CD14-positive monocyte (primary cell): ENCODE measurements at regions not wholly inside any gene's neighbourhood (a gene's known extent, or its start where the extent isn't known, plus 50 kb on each side); places are given as distances from the start of the nearest gene placed in this dataset.

Experiments used
- DNase-seq, 3 donors: peaks; one replicate each; pipeline ENCODE4 v3.0.0-alpha.2; 2011 to 2022
- H2AFZ ChIP-seq: 2 replicates; pipeline ENCODE4 v1.6.0; 2012; ENCODE audit warnings: mild to moderate bottlenecking, low read depth, low read length, inconsistent platforms; ENCODE audit not compliant: insufficient read depth, poor library complexity, severe bottlenecking
- H3K27ac ChIP-seq, 2 donors: 1 replicate in 1 of 2; 2 replicates in 1 of 2; pipeline ENCODE4 v1.5.1; 2012 to 2013; ENCODE audit warnings: low read length in 2 of 2, control low read depth in 1 of 2, inconsistent platforms in 1 of 2, low read depth in 1 of 2, mild to moderate bottlenecking in 1 of 2
- H3K27me3 ChIP-seq, 2 donors: one replicate each; pipeline versions ENCODE4 v1.6.0 to v1.6.1; 2011 to 2013; ENCODE audit warnings: low read length in 2 of 2; ENCODE audit not compliant: control insufficient read depth in 2 of 2, insufficient read depth in 2 of 2
- H3K36me3 ChIP-seq, 2 donors: replicated peaks in 1 of 2; 1 replicate in 1 of 2; 2 replicates in 1 of 2; pipeline versions ENCODE4 v1.5.1 to v1.6.1; 2012 to 2013; ENCODE audit warnings: low read length in 2 of 2, control low read depth in 1 of 2, inconsistent platforms in 1 of 2, mild to moderate bottlenecking in 1 of 2; ENCODE audit not compliant: insufficient read depth in 2 of 2, control insufficient read depth in 1 of 2
- H3K4me1 ChIP-seq, 2 donors: 1 replicate in 1 of 2; 2 replicates in 1 of 2; pipeline versions ENCODE4 v1.5.1 to v1.6.1; 2012 to 2013; ENCODE audit warnings: low read length in 2 of 2, control low read depth in 1 of 2, inconsistent platforms in 1 of 2, mild to moderate bottlenecking in 1 of 2, moderate library complexity in 1 of 2; ENCODE audit not compliant: insufficient read depth in 2 of 2, control insufficient read depth in 1 of 2
- H3K4me2 ChIP-seq: replicated peaks from 2 replicates; pipeline ENCODE3; 2012; ENCODE audit warnings: low read length, moderate library complexity, mild to moderate bottlenecking; ENCODE audit not compliant: poor library complexity, severe bottlenecking; ENCODE audit errors: extremely low read depth
- H3K4me3 ChIP-seq, 3 experiments: fragments of 200-600 bp in 1 of 3; sonication (generic) in 1 of 3; replicated peaks in 1 of 3; 1 replicate in 2 of 3; 2 replicates in 1 of 3; pipeline ENCODE4 v1.5.1; 2011 to 2013; ENCODE audit warnings: low read length in 3 of 3, mild to moderate bottlenecking in 3 of 3, control low read depth in 2 of 3, low read depth in 2 of 3, inconsistent platforms in 1 of 3, moderate library complexity in 1 of 3
- H3K79me2 ChIP-seq: 2 replicates; pipeline ENCODE4 v1.6.0; 2012; ENCODE audit warnings: mild to moderate bottlenecking, control low read depth, inconsistent platforms, low read length, moderate library complexity; ENCODE audit not compliant: insufficient read depth
- H3K9ac ChIP-seq: 2 replicates; pipeline ENCODE4 v1.6.0; 2017; ENCODE audit warnings: low read length, mild to moderate bottlenecking; ENCODE audit not compliant: insufficient read depth, poor library complexity, severe bottlenecking
- H3K9me3 ChIP-seq, 2 donors: replicated peaks in 1 of 2; 1 replicate in 1 of 2; 2 replicates in 1 of 2; pipeline versions ENCODE4 v1.5.1 to v1.6.1; 2012 to 2013; ENCODE audit warnings: low read length in 2 of 2, control low read depth in 1 of 2; ENCODE audit not compliant: control insufficient read depth in 1 of 2, insufficient read depth in 1 of 2
- H4K20me1 ChIP-seq: 2 replicates; pipeline ENCODE4 v1.6.0; 2012; ENCODE audit warnings: mild to moderate bottlenecking, low read length, control low read depth, moderate library complexity; ENCODE audit not compliant: insufficient read depth
- H3K27ac Mint-ChIP-seq, 7 donors: one replicate each; pipeline ENCODE4 v1.8.0; 2020; ENCODE audit warnings: mild to moderate bottlenecking in 7 of 7, mixed read lengths in 7 of 7, moderate library complexity in 6 of 7, inconsistent platforms in 2 of 7
- H3K27me3 Mint-ChIP-seq, 3 donors: one replicate each; pipeline ENCODE4 v1.8.0; 2021 to 2022; ENCODE audit warnings: low read depth in 3 of 3, mild to moderate bottlenecking in 3 of 3, mixed read lengths in 3 of 3, moderate library complexity in 3 of 3, inconsistent platforms in 1 of 3
- H3K36me3 Mint-ChIP-seq, 2 donors: one replicate each; pipeline ENCODE4 v1.8.0; 2020; ENCODE audit warnings: mixed read lengths in 2 of 2, inconsistent platforms in 1 of 2, mild to moderate bottlenecking in 1 of 2
- H3K4me1 Mint-ChIP-seq: one replicate; pipeline ENCODE4 v1.8.0; 2020; ENCODE audit warnings: mild to moderate bottlenecking, mixed read lengths
- H3K4me3 Mint-ChIP-seq, 2 donors: one replicate each; pipeline ENCODE4 v1.8.0; 2020; ENCODE audit warnings: mild to moderate bottlenecking in 2 of 2, mixed read lengths in 2 of 2, moderate library complexity in 1 of 2
- H3K9me3 Mint-ChIP-seq, 7 donors: one replicate each; pipeline ENCODE4 v1.8.0; 2020 to 2022; ENCODE audit warnings: mixed read lengths in 7 of 7, mild to moderate bottlenecking in 6 of 7, moderate library complexity in 6 of 7, inconsistent platforms in 2 of 7
- WGBS: methylation state at CpG from one replicate; pipeline ENCODE4 v1.1.5; 2013; ENCODE audit warnings: missing lambda C conversion rate; ENCODE audit not compliant: insufficient coverage; 5-methylcytosine and 5-hydroxymethylcytosine counted together
- intact Hi-C, 2 donors: fragments of 100-400 bp; cut with micrococcal nuclease; formaldehyde crosslinking; loops; one replicate each; pipeline versions ENCODE4 v1.15.0 to v1.15.1; 2023
- TF ChIP-seq, protein P1 (sequence below): fragments of 200-600 bp; IDR thresholded peaks from one replicate; pipeline ENCODE4 v1.8.0; 2022; ENCODE audit warnings: antibody characterized with exemption, mild to moderate bottlenecking

DNA sequence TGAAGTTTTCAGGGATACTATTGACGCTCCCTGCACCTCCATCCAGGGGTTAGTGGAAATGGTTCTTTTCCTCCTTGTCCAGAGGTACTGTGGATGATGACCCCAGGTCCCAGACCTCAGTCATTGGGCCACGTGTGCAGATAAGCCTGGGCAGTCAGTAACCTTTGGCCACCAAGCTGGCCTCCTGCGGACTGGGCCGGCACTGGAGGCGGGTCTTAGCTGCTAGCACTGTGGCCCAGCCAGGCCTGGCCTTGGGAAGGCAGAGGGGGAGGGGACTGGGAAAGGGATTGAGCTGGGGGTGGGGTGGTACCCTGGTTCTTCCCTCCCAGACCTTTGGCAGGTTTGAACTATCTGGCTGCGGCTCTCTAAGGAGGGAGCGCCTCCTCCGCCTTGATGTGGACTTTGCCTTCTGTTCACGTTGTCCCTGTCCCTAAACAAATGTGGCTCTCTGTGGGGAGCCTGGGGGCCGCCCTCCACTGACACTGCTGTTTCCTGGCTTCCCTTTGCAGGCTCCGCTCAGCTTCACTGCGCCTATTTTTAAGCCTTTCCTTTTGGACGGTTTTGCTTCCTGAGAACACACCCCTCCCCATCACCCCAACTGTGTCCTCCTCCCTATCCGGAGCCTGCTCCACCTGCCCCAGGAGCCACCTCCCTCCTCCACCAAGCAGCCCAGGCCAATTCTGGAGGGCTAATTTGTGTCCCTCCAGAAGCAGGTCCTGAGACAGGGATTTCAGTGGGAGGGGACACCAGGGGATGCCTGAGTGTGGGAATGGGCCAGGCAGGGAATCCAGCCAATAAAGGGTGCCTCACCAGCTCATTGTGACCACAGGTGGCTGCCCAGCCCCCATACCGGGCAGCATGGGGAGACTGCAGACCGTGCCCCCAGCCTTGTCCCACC, 251.9 kb downstream of the SEC14L1 start:
- H3K36me3 ChIP-seq = no peaks in the 10 kb centered on the region
- Mint-ChIP-seq H3K4me1 (peaks cover 62% of the 10 kb centered on the region), H3K9me3 (no peaks in the 10 kb centered on the region), H3K27ac (peak overlapping the region in 1 of 7 donors; percentile 63), H3K36me3 (peaks cover 12 to 43% of the 10 kb centered on the region in 2 donors), H3K27me3 (peaks cover 0 to 9% (median 4%) of the 10 kb centered on the region in 3 donors), H3K4me3 (no peak overlapping the region)
- DNase-seq = no peak
- H3K4me2 ChIP-seq = no peak overlapping the region
- H3K4me3 ChIP-seq = no peak overlapping the region
- peaks cover 85% of the 10 kb centered on the region for H4K20me1 ChIP-seq
- H3K79me2 ChIP-seq = peaks cover 84% of the 10 kb centered on the region
- no peak overlapping the region for H3K27ac ChIP-seq
- intact Hi-C loops = no loop called here
- no peak overlapping the region for H3K9ac ChIP-seq
- no peak overlapping the region for H2AFZ ChIP-seq
- TF ChIP-seq, protein P1, sequence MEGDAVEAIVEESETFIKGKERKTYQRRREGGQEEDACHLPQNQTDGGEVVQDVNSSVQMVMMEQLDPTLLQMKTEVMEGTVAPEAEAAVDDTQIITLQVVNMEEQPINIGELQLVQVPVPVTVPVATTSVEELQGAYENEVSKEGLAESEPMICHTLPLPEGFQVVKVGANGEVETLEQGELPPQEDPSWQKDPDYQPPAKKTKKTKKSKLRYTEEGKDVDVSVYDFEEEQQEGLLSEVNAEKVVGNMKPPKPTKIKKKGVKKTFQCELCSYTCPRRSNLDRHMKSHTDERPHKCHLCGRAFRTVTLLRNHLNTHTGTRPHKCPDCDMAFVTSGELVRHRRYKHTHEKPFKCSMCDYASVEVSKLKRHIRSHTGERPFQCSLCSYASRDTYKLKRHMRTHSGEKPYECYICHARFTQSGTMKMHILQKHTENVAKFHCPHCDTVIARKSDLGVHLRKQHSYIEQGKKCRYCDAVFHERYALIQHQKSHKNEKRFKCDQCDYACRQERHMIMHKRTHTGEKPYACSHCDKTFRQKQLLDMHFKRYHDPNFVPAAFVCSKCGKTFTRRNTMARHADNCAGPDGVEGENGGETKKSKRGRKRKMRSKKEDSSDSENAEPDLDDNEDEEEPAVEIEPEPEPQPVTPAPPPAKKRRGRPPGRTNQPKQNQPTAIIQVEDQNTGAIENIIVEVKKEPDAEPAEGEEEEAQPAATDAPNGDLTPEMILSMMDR = no peak
- no peaks in the 10 kb centered on the region for H3K9me3 ChIP-seq
- peaks cover 46 to 59% of the 10 kb centered on the region in 2 donors for H3K4me1 ChIP-seq
- H3K27me3 ChIP-seq = no peaks in the 10 kb centered on the region
- WGBS = 48% methylated on average over 13 of the region's 16 CpGs

- Mint-ChIP-seq H3K4me3 (no peak overlapping the region), H3K4me1 (peaks cover 58% of the 10 kb centered on the region), H3K27me3 (peaks cover 0 to 9% (median 3%) of the 10 kb centered on the region in 3 donors), H3K27ac (no peak overlapping the region), H3K9me3 (no peaks in the 10 kb centered on the region), H3K36me3 (peaks cover 11 to 45% of the 10 kb centered on the region in 2 donors)
- Histone ChIP-seq H4K20me1 (peaks cover 84% of the 10 kb centered on the region), H3K4me2 (no peak overlapping the region), H3K27me3 (no peaks in the 10 kb centered on the region), H3K27ac (no peak overlapping the region), H3K4me1 (peaks cover 40 to 53% of the 10 kb centered on the region in 2 donors), H3K79me2 (peaks cover 86% of the 10 kb centered on the region), H3K9ac (no peak overlapping the region), H3K36me3 (no peaks in the 10 kb centered on the region), H3K9me3 (no peaks in the 10 kb centered on the region), H3K4me3 (no peak overlapping the region), H2AFZ (no peak overlapping the region)
- TF ChIP-seq, protein P1 = no peak
- WGBS = 100% methylated on average over 2 of the region's 5 CpGs
- DNase-seq = no peak
- intact Hi-C loops = no loop called here
These were observed 252.5 kb downstream of the SEC14L1 start for GRCh38 chr17:77393274-77393600.
